SU-DHL-6 (cell line): ENCODE measurements at regions not wholly inside any gene's neighbourhood (a gene's known extent, or its start where the extent isn't known, plus 50 kb on each side); places are given as distances from the start of the nearest gene placed in this dataset.

Experiments
- H2AFZ ChIP-seq: fragments of 200-600 bp; sonication (generic); 2 replicates; pipeline ENCODE4 v1.6.1; 2014; ENCODE audit warnings: low read depth, mild to moderate bottlenecking, moderate library complexity, mixed read lengths, antibody characterized with exemption, low read length; ENCODE audit not compliant: severe bottlenecking
- H3F3A ChIP-seq: fragments of 200-600 bp; shearing (Covaris generic); 2 replicates; pipeline ENCODE4 v1.6.0; 2016; ENCODE audit warnings: antibody characterized with exemption, mild to moderate bottlenecking; ENCODE audit not compliant: insufficient read depth
- H3K27ac ChIP-seq: fragments of 200-600 bp; sonication (generic); 2 replicates; pipeline ENCODE4 v1.5.1; 2016; ENCODE audit warnings: low read depth, mild to moderate bottlenecking, low read length, moderate library complexity, mixed read lengths
- H3K27me3 ChIP-seq: fragments of 200-600 bp; sonication (generic), shearing (Covaris generic); 2 replicates; pipeline ENCODE4 v1.6.0; 2014; ENCODE audit warnings: mild to moderate bottlenecking, low read length
- H3K36me3 ChIP-seq: fragments of 200-600 bp; sonication (generic); 2 replicates; pipeline ENCODE4 v1.6.1; 2014; ENCODE audit warnings: mild to moderate bottlenecking, low read length, mixed read lengths
- H3K4me2 ChIP-seq: fragments of 300-600, 200-600 bp; shearing (Covaris generic), sonication (generic); 2 replicates; pipeline ENCODE4 v1.6.0; 2014; ENCODE audit warnings: low read length, low read depth, mild to moderate bottlenecking; ENCODE audit not compliant: poor library complexity, severe bottlenecking
- H3K4me3 ChIP-seq: fragments of 200-600 bp; sonication (generic); 2 replicates; pipeline ENCODE4 v1.5.1; 2014; ENCODE audit warnings: antibody characterized with exemption, low read length, mild to moderate bottlenecking, mixed read lengths; ENCODE audit not compliant: insufficient read depth, poor library complexity, severe bottlenecking
- H3K79me2 ChIP-seq: fragments of 200-600 bp; sonication (generic); 2 replicates; pipeline ENCODE4 v1.6.1; 2014; ENCODE audit warnings: mild to moderate bottlenecking, low read length, moderate library complexity; ENCODE audit not compliant: insufficient read depth
- H3K9ac ChIP-seq: fragments of 200-600 bp; sonication (generic); 2 replicates; pipeline ENCODE4 v1.7.0; 2014; ENCODE audit warnings: mild to moderate bottlenecking, low read length
- H3K9me2 ChIP-seq: fragments of 200-600 bp; sonication (generic); replicated peaks from 2 replicates; pipeline ENCODE4 v1.6.1; 2014; ENCODE audit warnings: low read length; ENCODE audit not compliant: insufficient read depth
- H3K9me3 ChIP-seq: fragments of 200-600 bp; sonication (generic); 2 replicates; pipeline ENCODE4 v1.6.1; 2014; ENCODE audit warnings: low read length, mixed read lengths; ENCODE audit not compliant: insufficient read depth
- H4K20me1 ChIP-seq: fragments of 200-600 bp; sonication (generic); 2 replicates; pipeline ENCODE4 v1.6.1; 2014; ENCODE audit warnings: low read depth, mild to moderate bottlenecking, antibody characterized with exemption, low read length, moderate library complexity, mixed read lengths
- EZH2phosphoT487 ChIP-seq: fragments of 200-600 bp; sonication (generic), shearing (Covaris generic); conservative IDR thresholded peaks from 2 replicates; pipeline ENCODE4 v1.6.1; 2018; ENCODE audit warnings: mild to moderate bottlenecking, antibody characterized with exemption, low read length, moderate library complexity, mixed read lengths
- TF ChIP-seq, protein P1 (sequence below): fragments of 200-600 bp; sonication (generic); IDR thresholded peaks from one replicate; pipeline ENCODE4 v1.5.1; 2017; ENCODE audit warnings: antibody characterized with exemption, mild to moderate bottlenecking, low read length, moderate library complexity; ENCODE audit not compliant: insufficient read depth, poor library complexity, severe bottlenecking

DNA sequence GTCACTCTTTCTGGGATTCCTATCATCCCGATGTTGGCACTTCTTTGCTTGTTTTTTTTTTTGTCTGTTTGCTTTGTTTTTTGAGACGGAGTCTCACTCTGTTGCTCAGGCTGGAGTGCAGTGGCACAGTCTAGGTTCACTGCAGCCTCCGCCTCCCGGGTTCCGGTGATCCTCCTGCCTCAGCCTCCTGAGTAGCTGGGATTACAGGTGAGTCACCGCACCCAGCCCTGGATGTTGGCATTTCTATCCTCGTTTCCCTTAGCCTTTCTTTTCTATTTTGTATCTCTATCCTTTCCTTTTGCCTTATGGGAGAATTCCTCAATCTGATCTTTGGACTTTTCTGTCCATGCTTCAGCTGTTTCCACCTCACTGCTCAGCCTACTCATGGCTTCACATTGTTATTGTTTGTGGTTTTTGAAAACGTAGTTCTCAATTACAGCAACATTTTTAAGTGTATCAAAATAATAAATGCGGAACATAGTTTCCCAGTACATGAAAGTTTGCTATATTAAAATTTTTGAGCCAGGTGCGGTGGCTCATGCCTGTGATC is 62.1 kb upstream of the ZNF516 start:
- H3K9me3 ChIP-seq, result no peaks in the 10 kb centered on the region
- H3K9me2 ChIP-seq, result no peaks in the 10 kb centered on the region
- no peak overlapping the region for H3K9ac ChIP-seq
- no peak overlapping the region for H3K27ac ChIP-seq
- no peaks in the 10 kb centered on the region for H3K36me3 ChIP-seq
- H4K20me1 ChIP-seq, result no peaks in the 10 kb centered on the region
- H2AFZ ChIP-seq, result no peak overlapping the region
- no peaks in the 10 kb centered on the region for H3K79me2 ChIP-seq
- no peak for TF ChIP-seq EZH2phosphoT487
- TF ChIP-seq, protein P1, sequence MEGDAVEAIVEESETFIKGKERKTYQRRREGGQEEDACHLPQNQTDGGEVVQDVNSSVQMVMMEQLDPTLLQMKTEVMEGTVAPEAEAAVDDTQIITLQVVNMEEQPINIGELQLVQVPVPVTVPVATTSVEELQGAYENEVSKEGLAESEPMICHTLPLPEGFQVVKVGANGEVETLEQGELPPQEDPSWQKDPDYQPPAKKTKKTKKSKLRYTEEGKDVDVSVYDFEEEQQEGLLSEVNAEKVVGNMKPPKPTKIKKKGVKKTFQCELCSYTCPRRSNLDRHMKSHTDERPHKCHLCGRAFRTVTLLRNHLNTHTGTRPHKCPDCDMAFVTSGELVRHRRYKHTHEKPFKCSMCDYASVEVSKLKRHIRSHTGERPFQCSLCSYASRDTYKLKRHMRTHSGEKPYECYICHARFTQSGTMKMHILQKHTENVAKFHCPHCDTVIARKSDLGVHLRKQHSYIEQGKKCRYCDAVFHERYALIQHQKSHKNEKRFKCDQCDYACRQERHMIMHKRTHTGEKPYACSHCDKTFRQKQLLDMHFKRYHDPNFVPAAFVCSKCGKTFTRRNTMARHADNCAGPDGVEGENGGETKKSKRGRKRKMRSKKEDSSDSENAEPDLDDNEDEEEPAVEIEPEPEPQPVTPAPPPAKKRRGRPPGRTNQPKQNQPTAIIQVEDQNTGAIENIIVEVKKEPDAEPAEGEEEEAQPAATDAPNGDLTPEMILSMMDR, result no peak
- H3F3A ChIP-seq, result no peaks in the 10 kb centered on the region
- H3K27me3 ChIP-seq, result no peaks in the 10 kb centered on the region
- no peak overlapping the region for H3K4me3 ChIP-seq
- H3K4me2 ChIP-seq, result no peak overlapping the region

DNA sequence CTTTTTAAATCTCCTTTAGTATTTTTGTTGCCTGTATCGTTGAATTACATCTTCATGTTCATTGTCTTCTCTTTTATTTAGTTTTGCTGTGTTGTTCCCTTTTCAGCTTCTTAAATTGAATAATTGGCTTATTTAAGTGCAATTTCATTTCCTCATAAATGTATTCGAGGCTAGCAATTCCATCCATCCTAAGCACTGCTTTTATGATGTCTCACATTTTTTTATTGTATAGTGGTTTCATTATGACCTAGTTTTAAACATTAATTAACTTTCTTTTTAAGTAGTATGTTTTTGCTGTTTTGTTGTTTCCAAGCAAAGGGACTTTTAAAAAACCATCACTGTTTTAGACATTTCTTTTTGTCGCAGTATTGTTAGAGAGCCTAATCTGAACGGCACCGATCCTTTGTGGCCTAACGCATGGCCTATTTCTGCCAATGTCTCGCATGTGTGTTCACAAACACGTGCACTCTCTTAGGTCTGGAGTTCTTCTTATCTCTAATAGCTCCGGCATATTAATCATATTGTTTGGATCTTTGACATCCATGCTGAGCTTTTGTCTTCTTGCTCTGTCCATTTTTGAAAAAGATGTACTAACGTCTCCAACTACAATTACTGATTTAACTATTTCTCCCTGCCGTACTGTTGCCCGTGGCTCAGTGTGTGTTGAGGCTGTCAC is 59.6 kb upstream of the ZNF516 start:
- TF ChIP-seq EZH2phosphoT487, result no peak
- TF ChIP-seq, protein P1, result no peak
- H3F3A ChIP-seq, result no peaks in the 10 kb centered on the region

DNA sequence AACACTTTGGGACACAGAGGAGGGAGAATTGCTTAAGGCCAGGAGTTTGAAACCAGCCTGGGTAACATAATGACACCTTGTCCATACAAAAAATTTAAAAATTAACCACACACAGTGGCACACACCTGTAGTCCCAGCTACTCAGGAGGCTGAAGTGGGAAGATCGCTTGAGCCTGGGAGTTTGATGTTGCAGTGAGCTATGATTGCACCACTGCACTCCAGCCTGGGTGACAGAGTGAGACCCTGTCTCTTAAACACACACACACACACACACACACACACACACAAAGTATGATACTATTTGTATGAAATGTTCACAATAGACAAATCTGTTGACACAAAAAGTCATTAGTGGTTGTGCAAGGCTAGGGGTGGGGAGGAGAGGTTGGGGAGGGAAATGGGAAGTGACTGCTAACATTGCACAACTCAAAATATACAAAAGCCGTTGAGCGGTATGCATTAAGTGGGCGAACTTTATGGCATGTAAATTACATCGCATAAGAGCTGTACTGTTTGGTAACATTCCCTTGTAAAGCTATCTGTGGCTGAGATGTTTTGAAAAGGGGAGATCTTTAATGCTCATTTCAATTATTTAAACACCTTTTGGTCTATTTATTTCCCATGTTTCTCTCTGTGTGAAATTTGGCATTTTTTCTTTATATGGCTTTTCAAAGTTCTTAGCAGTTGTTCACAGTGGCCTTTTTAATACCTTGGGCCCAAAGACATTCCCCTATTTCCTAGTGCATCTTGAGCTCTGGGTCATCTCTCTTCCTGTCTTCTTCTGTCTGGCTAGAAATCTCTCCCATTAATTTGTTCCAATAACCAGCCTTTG is 58.9 kb upstream of the ZNF516 start:
- no peaks in the 10 kb centered on the region for H3K9me2 ChIP-seq
- no peaks in the 10 kb centered on the region for H3F3A ChIP-seq
- no peaks in the 10 kb centered on the region for H3K27me3 ChIP-seq
- H3K9me3 ChIP-seq, result no peaks in the 10 kb centered on the region
- no peak overlapping the region for H3K9ac ChIP-seq
- no peaks in the 10 kb centered on the region for H3K36me3 ChIP-seq
- H4K20me1 ChIP-seq, result no peaks in the 10 kb centered on the region
- no peaks in the 10 kb centered on the region for H3K79me2 ChIP-seq
- no peak overlapping the region for H3K27ac ChIP-seq
- no peak overlapping the region for H2AFZ ChIP-seq
- no peak overlapping the region for H3K4me2 ChIP-seq
- H3K4me3 ChIP-seq, result no peak overlapping the region
- no peak for TF ChIP-seq EZH2phosphoT487
- TF ChIP-seq, protein P1, result no peak

More for the DNA sequence above, 59.6 kb upstream of the ZNF516 start:
- H2AFZ ChIP-seq, result no peak overlapping the region
- H3K9me3 ChIP-seq, result no peaks in the 10 kb centered on the region
- H4K20me1 ChIP-seq, result no peaks in the 10 kb centered on the region
- H3K9ac ChIP-seq, result no peak overlapping the region
- no peaks in the 10 kb centered on the region for H3K27me3 ChIP-seq
- H3K4me2 ChIP-seq, result no peak overlapping the region
- no peaks in the 10 kb centered on the region for H3K79me2 ChIP-seq
- H3K9me2 ChIP-seq, result no peaks in the 10 kb centered on the region
- no peak overlapping the region for H3K4me3 ChIP-seq
- no peak overlapping the region for H3K27ac ChIP-seq
- H3K36me3 ChIP-seq, result no peaks in the 10 kb centered on the region
